ENCODE measurements at regions not wholly inside any gene's neighbourhood (a gene's known extent, or its start where the extent isn't known, plus 50 kb on each side); places are given as distances from the start of the nearest gene placed in this dataset.

DNA sequence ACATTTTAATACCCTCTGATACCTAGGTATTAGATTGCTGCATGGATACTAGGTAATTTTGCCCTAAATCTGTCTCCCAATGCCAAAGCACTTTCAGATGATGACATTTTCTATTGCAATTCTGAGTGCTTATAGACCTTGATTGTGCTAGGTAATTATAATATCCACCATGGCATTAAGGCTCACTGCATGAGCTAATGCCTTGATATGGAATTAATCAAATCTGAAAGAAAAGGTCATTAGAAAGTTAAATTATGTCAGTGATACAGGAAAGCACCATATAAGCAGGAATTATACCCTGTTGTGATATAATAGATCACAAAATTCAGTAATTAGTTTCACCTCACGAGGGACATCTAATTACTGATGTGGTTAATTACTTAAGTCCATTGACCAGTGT is 521.4 kb downstream of the DNAJB9 start:
- no peak for DNase-seq (ENCODE audit: extremely low read depth, insufficient read length)
- Histone ChIP-seq H3K4me3 (replicated peaks; ENCODE audit: low read depth, low read length) (no peak overlapping the region), H3K27me3 (replicated peaks; ENCODE audit: control insufficient read depth, insufficient read depth, low read length) (no peaks in the 10 kb centered on the region), H3K36me3 (ENCODE audit: control insufficient read depth, insufficient read depth, low read length) (no peaks in the 10 kb centered on the region)
- TF ChIP-seq CTCF (IDR thresholded peaks at IDR 0.05; ENCODE audit: insufficient read depth, low read length, poor library complexity, severe bottlenecking): no peak

GRCh38 chr7:109092268-109092667 is 522.6 kb downstream of the DNAJB9 start:
- H3K36me3 ChIP-seq (ENCODE audit: control insufficient read depth, insufficient read depth, low read length): no peaks in the 10 kb centered on the region
- H3K4me3 ChIP-seq (replicated peaks; ENCODE audit: low read depth, low read length): no peak overlapping the region
- no peaks in the 10 kb centered on the region for H3K27me3 ChIP-seq (replicated peaks; ENCODE audit: control insufficient read depth, insufficient read depth, low read length)
- peak; percentile 18 for TF ChIP-seq CTCF (IDR thresholded peaks at IDR 0.05; ENCODE audit: insufficient read depth, low read length, poor library complexity, severe bottlenecking)
- DNase-seq (ENCODE audit: extremely low read depth, insufficient read length): no peak

DNA sequence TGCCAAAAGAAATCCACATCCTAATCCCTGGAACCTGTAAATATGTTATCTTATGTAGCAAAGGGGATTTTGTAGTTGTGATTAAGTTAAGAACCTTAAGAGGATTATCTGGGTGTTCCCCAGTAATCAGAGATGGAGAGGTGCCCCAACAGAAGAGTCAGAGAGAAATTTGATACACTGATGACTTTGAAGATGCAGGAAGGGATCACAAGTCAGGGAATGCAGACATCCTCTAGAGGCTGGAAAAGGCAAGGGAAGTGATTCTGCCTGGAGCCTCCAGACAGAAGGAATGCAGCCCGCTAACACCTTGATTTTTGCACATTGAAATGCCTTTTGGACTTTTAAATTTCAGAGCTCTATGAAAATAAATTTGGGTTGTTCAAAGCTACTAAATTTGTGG is 531.7 kb downstream of the DNAJB9 start:
- no peak for TF ChIP-seq CTCF (IDR thresholded peaks at IDR 0.05; ENCODE audit: insufficient read depth, low read length, poor library complexity, severe bottlenecking)
- Histone ChIP-seq H3K27me3 (replicated peaks; ENCODE audit: control insufficient read depth, insufficient read depth, low read length) (no peaks in the 10 kb centered on the region), H3K4me3 (replicated peaks; ENCODE audit: low read depth, low read length) (no peak overlapping the region), H3K36me3 (ENCODE audit: control insufficient read depth, insufficient read depth, low read length) (no peaks in the 10 kb centered on the region)
- DNase-seq (ENCODE audit: extremely low read depth, insufficient read length): no peak

DNA sequence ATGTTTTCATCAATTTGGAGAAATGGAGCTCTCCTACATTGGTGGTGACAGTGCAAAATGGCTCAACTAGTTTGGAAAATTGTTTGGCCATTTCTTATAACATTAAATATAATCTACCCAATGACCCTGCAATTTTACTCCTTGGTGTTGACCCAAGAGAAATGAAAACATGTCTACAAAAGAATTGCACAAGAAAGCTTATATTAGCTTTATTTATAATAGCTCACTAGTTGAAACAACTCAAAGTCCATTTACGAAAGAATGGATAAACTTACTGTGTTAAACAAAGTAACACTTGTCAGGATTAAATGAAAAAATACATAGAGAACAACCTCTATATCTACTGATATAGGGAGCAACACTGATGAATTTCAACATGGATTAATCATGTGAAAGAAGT is 539.9 kb downstream of the DNAJB9 start:
- H3K4me3 ChIP-seq (replicated peaks; ENCODE audit: low read depth, low read length): no peak overlapping the region
- no peak for DNase-seq (ENCODE audit: extremely low read depth, insufficient read length)

DNA sequence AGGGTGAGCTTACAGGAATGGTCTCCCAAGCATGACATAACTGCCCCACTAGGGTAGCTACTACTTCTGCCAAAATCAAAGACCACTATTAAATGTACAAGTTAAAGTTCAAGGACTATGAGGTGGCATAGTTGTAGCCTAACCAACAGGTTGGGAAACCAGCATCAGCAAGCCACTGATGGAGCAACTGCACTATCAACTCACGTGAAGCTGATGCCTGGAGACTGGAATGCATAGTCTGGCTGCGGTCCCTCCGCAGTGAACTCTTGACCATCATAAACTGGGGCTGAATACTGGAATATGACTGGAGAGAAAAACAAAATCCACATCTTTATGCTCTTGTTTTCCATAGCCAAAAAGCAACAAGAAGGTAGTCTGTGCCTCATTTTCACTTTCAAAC is 541.4 kb downstream of the DNAJB9 start:
- Histone ChIP-seq H3K36me3 (ENCODE audit: control insufficient read depth, insufficient read depth, low read length) (no peaks in the 10 kb centered on the region), H3K4me3 (replicated peaks; ENCODE audit: low read depth, low read length) (no peak overlapping the region), H3K27me3 (replicated peaks; ENCODE audit: control insufficient read depth, insufficient read depth, low read length) (no peaks in the 10 kb centered on the region)
- TF ChIP-seq CTCF (IDR thresholded peaks at IDR 0.05; ENCODE audit: insufficient read depth, low read length, poor library complexity, severe bottlenecking): no peak
- DNase-seq (ENCODE audit: extremely low read depth, insufficient read length): no peak

More for the DNA sequence above, 539.9 kb downstream of the DNAJB9 start:
- no peak for TF ChIP-seq CTCF (IDR thresholded peaks at IDR 0.05; ENCODE audit: insufficient read depth, low read length, poor library complexity, severe bottlenecking)
- H3K27me3 ChIP-seq (replicated peaks; ENCODE audit: control insufficient read depth, insufficient read depth, low read length): no peaks in the 10 kb centered on the region
- H3K36me3 ChIP-seq (ENCODE audit: control insufficient read depth, insufficient read depth, low read length): no peaks in the 10 kb centered on the region

DNA sequence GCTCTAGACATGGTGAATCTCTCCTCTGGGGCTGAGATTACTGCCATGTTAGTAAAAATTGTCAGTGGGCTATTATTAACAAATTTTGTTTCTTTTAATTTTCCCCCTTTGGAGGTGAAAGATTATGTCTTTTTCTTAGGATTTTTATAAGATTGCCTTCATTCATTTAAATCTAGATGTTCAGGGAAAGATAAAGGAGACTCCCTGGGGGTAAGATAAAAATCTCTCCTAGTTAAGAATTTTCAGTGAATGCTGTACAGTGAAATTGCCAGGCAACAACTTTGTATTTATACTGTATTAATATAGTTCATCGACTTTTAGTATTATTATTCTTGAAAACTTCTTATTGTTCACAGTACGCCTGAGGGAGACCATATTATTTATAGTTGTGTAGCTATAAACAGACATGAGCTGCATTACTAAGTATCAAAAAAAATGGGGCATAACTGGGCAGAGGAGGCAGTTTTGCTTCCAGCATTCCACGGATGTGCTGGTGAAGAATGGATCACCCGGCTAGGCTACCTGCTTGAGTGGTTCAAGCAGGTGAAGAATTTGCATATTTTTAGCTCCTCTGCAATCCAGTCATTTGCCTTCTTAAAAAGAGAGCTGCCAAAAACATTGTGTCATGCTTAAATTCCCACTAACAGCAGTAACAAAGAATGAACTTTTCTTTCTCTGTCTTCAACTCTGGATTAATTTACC is 552.1 kb downstream of the DNAJB9 start:
- no peaks in the 10 kb centered on the region for H3K27me3 ChIP-seq (replicated peaks; ENCODE audit: control insufficient read depth, insufficient read depth, low read length)
- no peak for TF ChIP-seq CTCF (IDR thresholded peaks at IDR 0.05; ENCODE audit: insufficient read depth, low read length, poor library complexity, severe bottlenecking)
- no peaks in the 10 kb centered on the region for H3K36me3 ChIP-seq (ENCODE audit: control insufficient read depth, insufficient read depth, low read length)
- DNase-seq (ENCODE audit: extremely low read depth, insufficient read length): no peak
- no peak overlapping the region for H3K4me3 ChIP-seq (replicated peaks; ENCODE audit: low read depth, low read length)
